ENCODE measurements at regions not wholly inside any gene's neighbourhood (a gene's known extent, or its start where the extent isn't known, plus 50 kb on each side); places are given as distances from the start of the nearest gene placed in this dataset.
A peak's percentile ranks its signal among the peaks of the same experiment; 100 is the strongest.

GRCh38 chr11:95704865-95705264, 84.7 kb downstream of the FAM76B start:
- no peak for DNase-seq
- Histone ChIP-seq H3K4me2 (replicated peaks; ENCODE audit: low read depth, low read length, poor library complexity, severe bottlenecking) (peak overlapping the region; percentile 45), H3K4me1 (ENCODE audit: control insufficient read depth in 2 of 2, insufficient read depth in 2 of 2, low read length in 2 of 2) (peaks cover 36 to 37% of the 10 kb centered on the region in 2 donors), H3K27ac (ENCODE audit: low read length in 2 of 2) (peak overlapping the region in 1 of 2 donors; percentile 68), H3K27me3 (replicated peaks in 1 of 4; ENCODE audit: control extremely low read depth in 1 of 4, control insufficient read depth in 3 of 4, insufficient read depth in 4 of 4, low read length in 3 of 4) (no peaks in the 10 kb centered on the region), H3K36me3 (replicated peaks in 1 of 2; ENCODE audit: control extremely low read depth in 1 of 2, control insufficient read depth in 1 of 2, extremely low read depth in 1 of 2, insufficient read depth in 2 of 2, low read length in 1 of 2) (no peaks in the 10 kb centered on the region), H4K20me1 (ENCODE audit: control insufficient read depth, insufficient read depth, low read length, poor library complexity, severe bottlenecking) (no peaks in the 10 kb centered on the region), H3K79me2 (ENCODE audit: control insufficient read depth, insufficient read depth, low read length) (no peaks in the 10 kb centered on the region), H3K9ac (ENCODE audit: low read length) (no peak overlapping the region), H3K9me3 (ENCODE audit: control extremely low read depth in 1 of 3, control insufficient read depth in 2 of 3, insufficient read depth in 1 of 3, low read length in 2 of 3) (no peaks in the 10 kb centered on the region), H2AFZ (ENCODE audit: insufficient read depth, low read depth, low read length, poor library complexity, severe bottlenecking) (peak overlapping the region; percentile 74), H3K4me3 (ENCODE audit: control extremely low read depth in 1 of 5, extremely low read depth in 1 of 5, insufficient read depth in 1 of 5, low read depth in 2 of 5, low read length in 4 of 5) (no peak overlapping the region)
- Mint-ChIP-seq H3K4me3 (no peak overlapping the region), H3K27me3 (no peaks in the 10 kb centered on the region), H3K4me1 (peaks cover 28% of the 10 kb centered on the region), H3K27ac (no peak overlapping the region), H3K9me3 (ENCODE audit: insufficient read depth) (no peaks in the 10 kb centered on the region)
- ATAC-seq (ENCODE audit: low read depth), result no peak
- no peak for TF ChIP-seq EZH2 (IDR thresholded peaks at IDR 0.05; ENCODE audit: borderline replicate concordance, insufficient read depth, low read depth, low read length, poor library complexity, severe bottlenecking)
- TF ChIP-seq CTCF (IDR thresholded peaks at IDR 0.05), result no peak
- WGBS (ENCODE audit: insufficient coverage), result no CpG with 5 or more reads among the region's 3 CpGs
- intact Hi-C loops (cut with micrococcal nuclease), result loop anchor here (1.0 to 5.0 kb wide), 5 partner anchors 10 to 554 kb away; partner anchors contain the start of gene SESN3
- ChIA-PET POLR2A (interaction anchor here (0.6 to 2.9 kb wide), 6 partner anchors 11 to 548 kb away, joined by 3 to 31 read pairs (median 4); partner anchors contain the start of gene SESN3), CTCF (interaction anchor here (0.6 to 8.8 kb wide), 93 partner anchors 10 to 637 kb away, joined by 3 to 169 read pairs (median 4); partner anchors contain the start of genes SESN3 and SRSF8)

GRCh38 chr11:95703049-95703448, 86.5 kb downstream of the FAM76B start:
- no peaks in the 10 kb centered on the region for H3K9me3 ChIP-seq (ENCODE audit: control extremely low read depth in 1 of 3, control insufficient read depth in 2 of 3, insufficient read depth in 1 of 3, low read length in 2 of 3)
- H3K27ac ChIP-seq (ENCODE audit: low read length in 2 of 2), result no peak overlapping the region
- Mint-ChIP-seq H3K4me3 (no peak overlapping the region), H3K27ac (no peak overlapping the region), H3K4me1 (peaks cover 35% of the 10 kb centered on the region), H3K27me3 (no peaks in the 10 kb centered on the region), H3K9me3 (ENCODE audit: insufficient read depth) (no peaks in the 10 kb centered on the region)
- H3K4me3 ChIP-seq (ENCODE audit: control extremely low read depth in 1 of 5, extremely low read depth in 1 of 5, insufficient read depth in 1 of 5, low read depth in 2 of 5, low read length in 4 of 5), result no peak overlapping the region
- peaks cover 53 to 56% of the 10 kb centered on the region in 2 donors for H3K4me1 ChIP-seq (ENCODE audit: control insufficient read depth in 2 of 2, insufficient read depth in 2 of 2, low read length in 2 of 2)
- TF ChIP-seq CTCF (IDR thresholded peaks at IDR 0.05) (no peak), EZH2 (IDR thresholded peaks at IDR 0.05; ENCODE audit: borderline replicate concordance, insufficient read depth, low read depth, low read length, poor library complexity, severe bottlenecking) (no peak)
- no CpG with 5 or more reads among the region's 3 CpGs for WGBS (ENCODE audit: insufficient coverage)
- H3K36me3 ChIP-seq (replicated peaks in 1 of 2; ENCODE audit: control extremely low read depth in 1 of 2, control insufficient read depth in 1 of 2, extremely low read depth in 1 of 2, insufficient read depth in 2 of 2, low read length in 1 of 2), result no peaks in the 10 kb centered on the region
- ChIA-PET CTCF (interaction anchor here (0.8 to 7.2 kb wide), 8 partner anchors 8 to 551 kb away, joined by 3 to 121 read pairs (median 4); partner anchors contain the start of gene SESN3), POLR2A (interaction anchor here (0.7 to 1.0 kb wide), 3 partner anchors 71 to 506 kb away, joined by 3 read pairs; partner anchors contain the start of gene SESN3)
- H3K4me2 ChIP-seq (replicated peaks; ENCODE audit: low read depth, low read length, poor library complexity, severe bottlenecking), result no peak overlapping the region
- no peaks in the 10 kb centered on the region for H3K27me3 ChIP-seq (replicated peaks in 1 of 4; ENCODE audit: control extremely low read depth in 1 of 4, control insufficient read depth in 3 of 4, insufficient read depth in 4 of 4, low read length in 3 of 4)
- H4K20me1 ChIP-seq (ENCODE audit: control insufficient read depth, insufficient read depth, low read length, poor library complexity, severe bottlenecking), result no peaks in the 10 kb centered on the region
- intact Hi-C loops (cut with micrococcal nuclease), result no loop called here
- DNase-seq (no peak), ATAC-seq (ENCODE audit: low read depth) (no peak)
- no peak overlapping the region for H3K9ac ChIP-seq (ENCODE audit: low read length)
- H3K79me2 ChIP-seq (ENCODE audit: control insufficient read depth, insufficient read depth, low read length), result no peaks in the 10 kb centered on the region
- H2AFZ ChIP-seq (ENCODE audit: insufficient read depth, low read depth, low read length, poor library complexity, severe bottlenecking), result peak overlapping the region; percentile 56

All from B cell (primary cell).